Loucy (cell line): ENCODE measurements at regions not wholly inside any gene's neighbourhood (a gene's known extent, or its start where the extent isn't known, plus 50 kb on each side); places are given as distances from the start of the nearest gene placed in this dataset.

Experiments used
- H2AFZ ChIP-seq: fragments of 200-600 bp; sonication (generic); 2 replicates; pipeline ENCODE4 v1.6.0; 2016; ENCODE audit warnings: antibody characterized with exemption, mild to moderate bottlenecking, low read length, moderate library complexity
- H3F3A ChIP-seq: fragments of 200-600 bp; 2 replicates; pipeline ENCODE4 v1.6.0; 2016; ENCODE audit warnings: antibody characterized with exemption, low read depth, mild to moderate bottlenecking
- H3K27me3 ChIP-seq: fragments of 200-600 bp; sonication (generic); 2 replicates; pipeline ENCODE4 v1.6.1; 2014; ENCODE audit warnings: low read length, mild to moderate bottlenecking; ENCODE audit not compliant: insufficient read depth, poor library complexity, severe bottlenecking
- H3K36me3 ChIP-seq: fragments of 200-600 bp; sonication (generic); 2 replicates; pipeline ENCODE4 v1.6.1; 2016; ENCODE audit warnings: low read length; ENCODE audit not compliant: insufficient read depth
- H3K4me1 ChIP-seq: fragments of 200-600 bp; sonication (generic); 2 replicates; pipeline ENCODE4 v1.5.1; 2014; ENCODE audit warnings: low read length, mild to moderate bottlenecking; ENCODE audit not compliant: insufficient read depth, poor library complexity, severe bottlenecking
- H3K4me2 ChIP-seq: fragments of 200-600 bp; sonication (generic); 2 replicates; pipeline ENCODE4 v1.6.0; 2014; ENCODE audit warnings: antibody characterized with exemption, low read length, low read depth, mild to moderate bottlenecking; ENCODE audit not compliant: poor library complexity, severe bottlenecking
- H3K4me3 ChIP-seq: fragments of 200-600 bp; sonication (generic); 2 replicates; pipeline ENCODE4 v1.5.1; 2014; ENCODE audit warnings: low read length, mild to moderate bottlenecking, mixed read lengths; ENCODE audit not compliant: poor library complexity, severe bottlenecking
- H3K79me2 ChIP-seq: fragments of 200-600 bp; sonication (generic); 2 replicates; pipeline ENCODE4 v1.6.1; 2014; ENCODE audit warnings: low read length; ENCODE audit not compliant: insufficient read depth
- H3K9ac ChIP-seq: fragments of 200-600 bp; sonication (generic); 2 replicates; pipeline ENCODE4 v1.6.0; 2014; ENCODE audit warnings: mild to moderate bottlenecking, low read depth, low read length, moderate library complexity; ENCODE audit not compliant: poor library complexity, severe bottlenecking
- H3K9me2 ChIP-seq: fragments of 200-600 bp; sonication (generic); replicated peaks from 2 replicates; pipeline ENCODE4 v1.6.1; 2016; ENCODE audit warnings: low read depth, low read length, mixed read lengths
- H3K9me3 ChIP-seq: fragments of 200-600 bp; sonication (generic); 2 replicates; pipeline ENCODE4 v1.6.1; 2014; ENCODE audit warnings: mild to moderate bottlenecking, antibody characterized with exemption, low read length, low read depth; ENCODE audit not compliant: insufficient read depth
- H4K20me1 ChIP-seq: fragments of 200-600 bp; sonication (generic); 2 replicates; pipeline ENCODE4 v1.6.0; 2014; ENCODE audit warnings: antibody characterized with exemption, low read length, mild to moderate bottlenecking; ENCODE audit not compliant: insufficient read depth, poor library complexity, severe bottlenecking
- EZH2phosphoT487 ChIP-seq: fragments of 200-600 bp; IDR thresholded peaks from 2 replicates; pipeline ENCODE4 v1.6.1; 2018; ENCODE audit warnings: antibody characterized with exemption, mild to moderate bottlenecking, moderate library complexity, borderline replicate concordance
- TF ChIP-seq, protein P1 (sequence below): fragments of 200-600 bp; sonication (generic); conservative IDR thresholded peaks from 2 replicates; pipeline ENCODE4 v1.5.1; 2014; ENCODE audit warnings: mild to moderate bottlenecking, antibody characterized with exemption, low read length

DNA sequence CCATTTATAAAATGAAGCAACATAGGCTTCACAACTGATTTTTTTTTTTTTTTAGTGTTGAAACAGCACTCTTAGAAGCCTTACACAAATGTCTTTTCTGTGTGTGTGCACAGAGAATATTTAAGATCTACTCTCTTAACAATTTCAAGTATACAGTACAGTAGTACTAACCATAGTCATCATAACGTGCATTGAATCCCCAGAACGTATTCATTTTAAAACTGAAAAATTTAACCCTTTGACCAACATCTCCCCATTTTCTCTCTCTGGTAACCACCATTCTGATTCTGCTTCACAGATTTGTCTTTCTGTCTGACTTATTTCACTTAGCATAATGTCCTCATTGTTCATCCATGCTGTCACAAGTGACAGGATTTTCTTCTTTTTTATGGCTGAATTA, 475.6 kb downstream of the RFPL4B start:
- Histone ChIP-seq H2AFZ (no peak overlapping the region), H3K4me3 (no peak overlapping the region), H3K9me3 (no peaks in the 10 kb centered on the region), H3K27me3 (no peaks in the 10 kb centered on the region), H3K4me1 (no peaks in the 10 kb centered on the region), H3K79me2 (no peaks in the 10 kb centered on the region), H3K9ac (no peak overlapping the region), H4K20me1 (no peaks in the 10 kb centered on the region), H3K4me2 (no peak overlapping the region), H3K36me3 (no peaks in the 10 kb centered on the region), H3K9me2 (no peaks in the 10 kb centered on the region), H3F3A (no peaks in the 10 kb centered on the region)
- TF ChIP-seq, protein P1, sequence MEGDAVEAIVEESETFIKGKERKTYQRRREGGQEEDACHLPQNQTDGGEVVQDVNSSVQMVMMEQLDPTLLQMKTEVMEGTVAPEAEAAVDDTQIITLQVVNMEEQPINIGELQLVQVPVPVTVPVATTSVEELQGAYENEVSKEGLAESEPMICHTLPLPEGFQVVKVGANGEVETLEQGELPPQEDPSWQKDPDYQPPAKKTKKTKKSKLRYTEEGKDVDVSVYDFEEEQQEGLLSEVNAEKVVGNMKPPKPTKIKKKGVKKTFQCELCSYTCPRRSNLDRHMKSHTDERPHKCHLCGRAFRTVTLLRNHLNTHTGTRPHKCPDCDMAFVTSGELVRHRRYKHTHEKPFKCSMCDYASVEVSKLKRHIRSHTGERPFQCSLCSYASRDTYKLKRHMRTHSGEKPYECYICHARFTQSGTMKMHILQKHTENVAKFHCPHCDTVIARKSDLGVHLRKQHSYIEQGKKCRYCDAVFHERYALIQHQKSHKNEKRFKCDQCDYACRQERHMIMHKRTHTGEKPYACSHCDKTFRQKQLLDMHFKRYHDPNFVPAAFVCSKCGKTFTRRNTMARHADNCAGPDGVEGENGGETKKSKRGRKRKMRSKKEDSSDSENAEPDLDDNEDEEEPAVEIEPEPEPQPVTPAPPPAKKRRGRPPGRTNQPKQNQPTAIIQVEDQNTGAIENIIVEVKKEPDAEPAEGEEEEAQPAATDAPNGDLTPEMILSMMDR: no peak
- no peak for TF ChIP-seq EZH2phosphoT487

DNA sequence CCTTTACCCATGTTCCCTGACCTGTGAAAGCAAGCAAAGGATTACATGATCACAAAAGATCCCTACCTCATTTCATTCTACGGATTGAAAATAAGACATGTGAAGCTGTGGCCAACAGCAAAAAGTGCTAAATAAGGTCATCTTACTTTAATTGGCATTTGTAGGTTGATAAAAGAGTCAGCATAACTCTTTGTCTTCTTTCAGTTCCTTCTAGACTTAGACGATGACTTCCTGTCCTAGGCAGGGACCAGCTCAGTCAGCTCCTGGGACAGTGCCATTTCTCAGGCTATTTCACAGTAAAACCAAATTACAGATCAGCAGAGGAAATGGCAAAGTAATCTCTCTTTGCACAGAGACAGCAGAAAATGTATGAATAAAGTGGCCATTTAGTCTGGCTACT, 480.7 kb downstream of the RFPL4B start:
- Histone ChIP-seq H3K79me2 (no peaks in the 10 kb centered on the region), H3K4me2 (no peak overlapping the region), H3K4me1 (no peaks in the 10 kb centered on the region), H4K20me1 (no peaks in the 10 kb centered on the region), H3F3A (no peaks in the 10 kb centered on the region), H3K9ac (no peak overlapping the region), H3K4me3 (no peak overlapping the region), H3K27me3 (no peaks in the 10 kb centered on the region), H3K9me2 (no peaks in the 10 kb centered on the region), H3K9me3 (no peaks in the 10 kb centered on the region), H2AFZ (no peak overlapping the region), H3K36me3 (no peaks in the 10 kb centered on the region)
- TF ChIP-seq, protein P1: no peak
- no peak for TF ChIP-seq EZH2phosphoT487

DNA sequence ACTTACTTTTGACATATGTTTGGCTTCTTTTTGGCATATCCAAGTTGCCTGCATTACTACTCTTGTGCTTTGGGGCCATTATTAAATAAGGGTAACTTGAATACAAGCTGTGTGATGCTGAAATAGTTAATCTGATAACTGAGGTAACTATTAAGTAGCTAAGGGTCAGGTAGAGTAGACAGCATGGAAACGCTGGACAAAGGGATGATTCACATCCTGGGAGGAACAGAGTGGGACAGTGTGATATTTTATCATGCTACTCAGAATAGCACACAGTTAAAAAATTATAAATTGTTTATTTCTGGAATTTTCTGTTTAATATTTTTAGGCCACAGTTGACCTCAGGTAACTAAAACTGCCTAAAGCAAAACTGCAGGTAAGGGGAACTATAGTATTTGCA, 483.9 kb downstream of the RFPL4B start:
- no peak for TF ChIP-seq EZH2phosphoT487
- TF ChIP-seq, protein P1: no peak
- no peaks in the 10 kb centered on the region for H3K36me3 ChIP-seq
- H3K9me3 ChIP-seq: no peaks in the 10 kb centered on the region
- H3K27me3 ChIP-seq: no peaks in the 10 kb centered on the region
- H3K4me2 ChIP-seq: no peak overlapping the region
- no peaks in the 10 kb centered on the region for H3K9me2 ChIP-seq
- no peaks in the 10 kb centered on the region for H4K20me1 ChIP-seq
- no peak overlapping the region for H2AFZ ChIP-seq
- no peaks in the 10 kb centered on the region for H3K4me1 ChIP-seq
- H3K9ac ChIP-seq: no peak overlapping the region
- H3F3A ChIP-seq: no peaks in the 10 kb centered on the region
- H3K79me2 ChIP-seq: no peaks in the 10 kb centered on the region
- no peak overlapping the region for H3K4me3 ChIP-seq
